Inflammatory macrophage treated with lipopolysaccharide for 1 hour (primary cell): ENCODE measurements at regions not wholly inside any gene's neighbourhood (a gene's known extent, or its start where the extent isn't known, plus 50 kb on each side); places are given as distances from the start of the nearest gene placed in this dataset.

Experiments used
- DNase-seq, 2 donors: peaks; one replicate each; pipeline ENCODE4 v3.0.0-alpha.2; 2020 to 2022

GRCh38 chr18:6659963-6660725 lies 69.4 kb upstream of the ARHGAP28 start:
- DNase-seq: no peak

DNA sequence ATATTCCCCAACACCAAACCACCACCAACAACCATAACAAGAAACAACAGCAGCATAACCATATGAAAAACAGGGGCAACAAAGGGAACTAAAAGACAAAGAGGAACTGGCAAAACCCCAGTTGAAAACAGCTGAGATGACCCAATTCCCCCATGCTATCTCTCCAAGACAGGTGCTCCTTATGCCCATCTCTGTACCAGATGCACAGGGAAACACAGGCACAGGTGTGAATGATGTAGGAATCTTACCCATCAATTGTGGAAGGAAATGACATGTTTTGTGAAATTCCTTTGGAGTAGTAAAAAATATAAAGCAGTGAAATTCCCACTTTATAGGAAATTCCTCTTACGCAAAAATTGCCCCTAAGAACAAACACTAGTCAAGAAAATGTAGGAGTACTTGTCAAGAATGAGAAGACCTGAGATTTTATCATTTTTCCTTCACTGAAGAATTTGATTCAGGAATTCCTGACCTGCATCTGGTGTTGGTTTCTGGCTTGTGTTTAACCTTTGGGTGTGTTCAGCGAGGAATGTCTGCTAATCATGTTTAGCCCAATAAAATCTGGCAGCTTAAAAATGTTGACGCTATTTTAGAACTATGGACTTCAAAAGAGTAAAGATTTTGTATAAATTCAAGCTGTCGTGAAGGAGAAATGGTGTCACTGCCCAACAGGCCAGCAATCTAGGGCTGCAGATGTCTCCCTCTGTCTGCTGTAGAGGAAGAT lies 67.7 kb upstream of the ARHGAP28 start:
- DNase-seq: no peak

GRCh38 chr18:6666012-6666685 lies 63.4 kb upstream of the ARHGAP28 start:
- no peak for DNase-seq

DNA sequence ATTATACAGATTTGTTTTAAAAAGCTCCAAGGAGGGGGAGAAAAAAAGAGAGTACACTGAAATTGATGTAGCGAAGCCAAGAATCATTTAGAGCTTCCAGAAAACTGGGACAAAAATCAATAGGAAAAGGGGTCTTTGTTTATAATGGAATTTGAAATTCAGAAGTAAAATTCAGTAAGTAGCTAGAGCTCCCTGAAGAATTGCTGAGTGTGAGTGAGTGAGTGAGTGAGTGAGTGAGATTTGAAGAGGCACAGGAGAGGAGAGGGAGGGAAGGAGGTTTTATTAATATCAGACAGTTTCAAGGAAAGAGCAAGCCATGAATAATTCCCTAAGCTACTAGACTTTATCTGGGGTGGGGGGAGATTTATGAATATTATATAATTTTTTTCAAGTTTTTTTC lies 60.7 kb upstream of the ARHGAP28 start:
- no peak for DNase-seq

GRCh38 chr18:6672821-6673308 lies 56.7 kb upstream of the ARHGAP28 start:
- DNase-seq: no peak

DNA sequence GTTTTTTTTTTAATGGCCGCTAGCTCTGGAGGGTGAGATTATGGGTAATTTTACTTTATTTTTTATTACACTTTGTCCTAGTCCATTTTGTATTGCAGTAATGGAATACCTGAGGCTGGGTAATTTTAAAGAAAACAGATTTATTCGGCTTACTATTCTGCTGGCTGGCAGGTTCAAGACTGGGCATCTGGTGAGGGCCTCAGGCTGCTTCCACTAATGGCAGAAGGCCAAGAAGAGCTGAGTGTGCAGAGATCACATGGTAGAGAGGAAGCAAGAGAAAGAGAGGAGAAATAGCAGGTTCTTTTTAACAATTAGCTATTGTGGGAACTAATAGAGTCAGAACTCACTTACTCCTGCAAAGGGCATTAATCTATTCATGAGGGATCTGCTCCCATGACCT lies 52.4 kb upstream of the ARHGAP28 start:
- no peak for DNase-seq

DNA sequence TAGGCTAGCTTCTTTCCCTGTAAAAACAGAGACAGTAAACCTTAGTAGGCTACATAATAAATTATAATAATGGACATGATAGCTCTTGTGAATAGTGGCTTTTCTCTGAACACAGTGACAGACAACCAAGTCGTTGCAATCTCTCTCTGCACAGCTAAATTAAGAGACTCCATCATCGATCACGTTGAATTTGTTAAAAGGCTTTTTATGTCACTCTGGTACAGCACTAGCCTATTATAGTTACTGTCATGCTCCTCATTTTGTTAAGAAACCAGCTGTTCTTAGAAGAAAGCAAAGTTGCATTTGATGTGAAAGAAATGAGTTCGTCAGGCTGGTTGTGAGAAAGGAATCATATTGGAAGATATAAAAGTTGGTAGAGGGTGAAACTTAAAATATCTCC lies 50.3 kb upstream of the ARHGAP28 start:
- DNase-seq: no peak
